ENCODE measurements at regions not wholly inside any gene's neighbourhood (a gene's known extent, or its start where the extent isn't known, plus 50 kb on each side); places are given as distances from the start of the nearest gene placed in this dataset.

DNA sequence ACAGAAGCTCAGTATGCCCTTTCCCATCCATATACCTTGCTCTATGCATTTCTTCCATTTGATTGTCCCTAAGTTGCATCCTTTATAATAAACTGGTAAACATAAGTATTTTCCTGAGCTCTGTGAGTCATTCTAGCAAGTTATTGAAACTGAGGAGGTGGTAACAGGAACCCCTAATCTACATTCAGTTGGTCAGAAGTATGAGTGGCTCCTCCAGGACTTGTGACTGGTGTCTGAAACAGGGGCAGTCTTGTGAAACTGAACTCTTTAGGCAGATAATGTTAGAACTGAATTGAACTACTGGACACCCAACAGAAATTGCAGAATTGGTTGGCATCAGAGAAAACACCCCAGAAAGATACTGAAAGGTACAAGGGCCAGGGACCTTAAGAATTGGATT is 133.1 kb upstream of the POU5F2 start:
- H3K4me3 ChIP-seq: no peak overlapping the region
- no peak for DNase-seq
- H3K27me3 ChIP-seq (ENCODE audit: low read depth): no peaks in the 10 kb centered on the region
- no peak for ATAC-seq
- no peaks in the 10 kb centered on the region for H3K4me1 ChIP-seq
- intact Hi-C loops (cut with DNase I): no loop called here
- TF ChIP-seq, protein P1, sequence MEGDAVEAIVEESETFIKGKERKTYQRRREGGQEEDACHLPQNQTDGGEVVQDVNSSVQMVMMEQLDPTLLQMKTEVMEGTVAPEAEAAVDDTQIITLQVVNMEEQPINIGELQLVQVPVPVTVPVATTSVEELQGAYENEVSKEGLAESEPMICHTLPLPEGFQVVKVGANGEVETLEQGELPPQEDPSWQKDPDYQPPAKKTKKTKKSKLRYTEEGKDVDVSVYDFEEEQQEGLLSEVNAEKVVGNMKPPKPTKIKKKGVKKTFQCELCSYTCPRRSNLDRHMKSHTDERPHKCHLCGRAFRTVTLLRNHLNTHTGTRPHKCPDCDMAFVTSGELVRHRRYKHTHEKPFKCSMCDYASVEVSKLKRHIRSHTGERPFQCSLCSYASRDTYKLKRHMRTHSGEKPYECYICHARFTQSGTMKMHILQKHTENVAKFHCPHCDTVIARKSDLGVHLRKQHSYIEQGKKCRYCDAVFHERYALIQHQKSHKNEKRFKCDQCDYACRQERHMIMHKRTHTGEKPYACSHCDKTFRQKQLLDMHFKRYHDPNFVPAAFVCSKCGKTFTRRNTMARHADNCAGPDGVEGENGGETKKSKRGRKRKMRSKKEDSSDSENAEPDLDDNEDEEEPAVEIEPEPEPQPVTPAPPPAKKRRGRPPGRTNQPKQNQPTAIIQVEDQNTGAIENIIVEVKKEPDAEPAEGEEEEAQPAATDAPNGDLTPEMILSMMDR (IDR thresholded peaks at IDR 0.05): no peak
- H3K36me3 ChIP-seq: no peaks in the 10 kb centered on the region
- no peaks in the 10 kb centered on the region for H3K9me3 ChIP-seq
- no peak overlapping the region for H3K27ac ChIP-seq

DNA sequence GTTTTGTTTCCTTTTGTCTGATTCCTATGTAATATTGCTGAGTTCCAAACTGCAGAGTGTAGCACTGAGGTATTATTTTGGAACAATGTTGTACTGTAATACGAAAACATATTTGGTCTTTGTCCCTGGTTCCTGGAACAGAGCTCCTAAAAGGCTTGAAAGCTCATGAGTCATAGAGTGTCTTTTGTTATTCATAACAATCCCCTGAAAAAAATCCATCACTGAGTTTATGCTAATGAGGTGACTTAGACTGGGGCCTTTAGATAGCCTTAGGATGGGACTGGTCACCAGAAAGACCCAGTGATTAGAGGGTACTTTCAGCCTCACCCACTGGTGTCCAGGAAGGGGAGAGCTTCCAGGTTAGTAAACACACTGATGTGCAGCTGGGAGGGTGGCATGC is 132.7 kb upstream of the POU5F2 start:
- DNase-seq: no peak
- Histone ChIP-seq H3K4me1 (no peaks in the 10 kb centered on the region), H3K9me3 (no peaks in the 10 kb centered on the region), H3K4me3 (no peak overlapping the region), H3K36me3 (no peaks in the 10 kb centered on the region), H3K27ac (no peak overlapping the region), H3K27me3 (ENCODE audit: low read depth) (no peaks in the 10 kb centered on the region)
- intact Hi-C loops (cut with DNase I): no loop called here
- TF ChIP-seq, protein P1 (IDR thresholded peaks at IDR 0.05): no peak
- no peak for ATAC-seq

DNA sequence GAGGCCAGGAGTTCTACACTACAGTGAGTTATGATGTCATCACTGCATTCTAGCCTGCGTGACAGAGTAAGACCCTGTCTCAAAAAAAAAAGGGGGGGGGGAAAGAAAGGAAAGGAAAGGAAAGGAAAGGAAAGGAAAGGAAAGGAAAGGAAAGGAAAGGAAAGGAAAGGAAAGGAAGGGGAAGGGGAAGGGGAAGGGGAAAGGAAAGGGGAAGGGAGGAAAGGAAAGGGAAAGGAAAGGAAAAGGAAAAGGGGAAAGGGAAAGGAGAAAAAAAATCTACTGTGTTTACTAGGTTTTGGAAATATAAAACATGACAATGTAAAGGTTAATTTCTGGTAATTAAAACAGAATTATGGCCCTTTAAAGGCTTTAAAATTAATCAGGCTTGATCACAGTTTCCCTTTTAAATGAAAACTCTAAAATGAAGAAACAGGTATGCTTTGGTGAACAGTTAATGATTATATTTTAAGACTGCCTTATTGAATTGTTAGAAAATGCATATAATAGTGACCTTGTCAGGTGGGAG is 131.9 kb upstream of the POU5F2 start:
- no peaks in the 10 kb centered on the region for H3K4me1 ChIP-seq
- intact Hi-C loops (cut with DNase I): no loop called here
- no peak overlapping the region for H3K27ac ChIP-seq
- TF ChIP-seq, protein P1 (IDR thresholded peaks at IDR 0.05): no peak
- no peaks in the 10 kb centered on the region for H3K9me3 ChIP-seq
- no peaks in the 10 kb centered on the region for H3K36me3 ChIP-seq
- DNase-seq (no peak), ATAC-seq (no peak)
- H3K4me3 ChIP-seq: no peak overlapping the region
- no peaks in the 10 kb centered on the region for H3K27me3 ChIP-seq (ENCODE audit: low read depth)

DNA sequence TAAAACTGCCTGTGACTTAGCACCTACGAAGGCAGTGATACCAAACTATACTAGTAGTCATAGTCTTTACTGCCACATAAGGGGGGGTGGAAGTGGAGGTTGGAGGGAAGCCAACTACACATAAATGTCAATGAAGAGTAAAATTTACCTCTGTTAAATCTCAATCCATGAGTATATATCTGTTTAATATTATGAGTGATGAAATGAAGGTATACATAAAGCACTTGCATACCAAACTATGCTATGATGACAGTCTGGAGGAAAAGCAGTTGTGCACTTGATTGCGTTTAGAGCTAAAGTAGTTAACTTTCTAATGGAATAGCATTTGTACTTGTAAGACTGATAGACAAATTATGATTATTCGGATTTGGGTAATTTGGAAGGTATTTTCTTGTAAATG is 129.2 kb upstream of the POU5F2 start:
- H3K4me3 ChIP-seq: no peak overlapping the region
- no peaks in the 10 kb centered on the region for H3K4me1 ChIP-seq
- H3K9me3 ChIP-seq: no peaks in the 10 kb centered on the region
- no peak for DNase-seq
- H3K27ac ChIP-seq: no peak overlapping the region
- no peaks in the 10 kb centered on the region for H3K36me3 ChIP-seq
- TF ChIP-seq, protein P1 (IDR thresholded peaks at IDR 0.05): no peak
- intact Hi-C loops (cut with DNase I): no loop called here
- no peak for ATAC-seq
- no peaks in the 10 kb centered on the region for H3K27me3 ChIP-seq (ENCODE audit: low read depth)

DNA sequence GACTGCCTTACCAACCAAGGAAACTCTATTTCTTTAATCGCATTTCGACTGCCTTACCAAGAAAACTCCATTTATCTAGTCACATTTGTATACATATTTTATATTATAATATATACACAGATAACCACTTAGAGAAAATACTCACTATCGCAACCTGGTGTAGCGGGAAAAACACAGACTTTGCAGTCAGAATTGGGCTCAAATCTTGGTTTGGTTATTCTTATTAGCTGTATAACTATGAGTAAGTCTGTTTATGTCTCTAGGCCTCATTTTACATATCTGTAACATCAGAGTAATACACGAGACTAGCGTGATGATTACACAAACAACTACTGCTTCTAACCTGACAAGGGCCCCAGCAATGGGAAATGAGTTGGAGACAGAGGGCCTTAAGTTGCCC is 127.5 kb upstream of the POU5F2 start:
- ATAC-seq (no peak), DNase-seq (no peak)
- Histone ChIP-seq H3K4me1 (no peaks in the 10 kb centered on the region), H3K27me3 (ENCODE audit: low read depth) (no peaks in the 10 kb centered on the region), H3K36me3 (no peaks in the 10 kb centered on the region), H3K27ac (no peak overlapping the region), H3K4me3 (no peak overlapping the region), H3K9me3 (no peaks in the 10 kb centered on the region)
- TF ChIP-seq, protein P1 (IDR thresholded peaks at IDR 0.05): no peak
- intact Hi-C loops (cut with DNase I): no loop called here

DNA sequence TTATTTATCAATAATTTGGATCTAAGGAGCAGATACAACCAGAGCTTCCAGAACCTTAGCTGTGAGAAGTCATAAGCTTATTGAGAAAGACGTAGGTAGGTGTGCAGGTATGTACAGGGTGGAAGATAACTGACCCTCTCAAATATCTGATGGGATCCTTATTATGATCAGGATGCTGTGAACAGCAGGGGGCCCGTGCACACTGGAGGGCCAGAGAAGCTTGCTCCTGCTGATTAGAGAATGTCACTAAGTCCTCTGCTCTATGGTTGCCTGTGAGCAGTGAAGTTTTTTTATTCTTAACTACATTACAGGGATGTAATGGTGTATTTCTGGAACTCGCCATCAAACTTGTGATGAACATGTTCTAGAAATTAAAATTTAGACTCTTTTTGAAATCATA is 108.9 kb upstream of the POU5F2 start:
- DNase-seq (no peak), ATAC-seq (no peak)
- Histone ChIP-seq H3K9me3 (no peaks in the 10 kb centered on the region), H3K36me3 (no peaks in the 10 kb centered on the region), H3K4me1 (no peaks in the 10 kb centered on the region), H3K27me3 (ENCODE audit: low read depth) (no peaks in the 10 kb centered on the region), H3K27ac (no peak overlapping the region), H3K4me3 (no peak overlapping the region)
- TF ChIP-seq, protein P1 (IDR thresholded peaks at IDR 0.05): no peak
- intact Hi-C loops (cut with DNase I): no loop called here
